Upper lobe of left lung (tissue), 4 donors: ENCODE measurements at regions not wholly inside any gene's neighbourhood (a gene's known extent, or its start where the extent isn't known, plus 50 kb on each side); places are given as distances from the start of the nearest gene placed in this dataset.

Experiments used
- CTCF ChIP-seq, 6 experiments: fragments of 450-650 bp in 4 of 6; fragments of 200-600 bp in 2 of 6; sonication (generic) in 2 of 6; IDR thresholded peaks; one replicate each; pipeline ENCODE4 v1.5.1; 2016 to 2019; ENCODE audit warnings: antibody characterized with exemption in 6 of 6
- EP300 ChIP-seq, 4 donors: sonication (generic); formaldehyde crosslinking; IDR thresholded peaks; one replicate each; pipeline ENCODE4 v1.5.1; 2017; ENCODE audit warnings: antibody characterized with exemption in 4 of 4, control low read depth in 2 of 4

GRCh38 chr7:26567266-26567665, 275.6 kb downstream of the SNX10 start:
- no peak for TF ChIP-seq CTCF (IDR thresholded peaks at IDR 0.05)
- TF ChIP-seq EP300 (IDR thresholded peaks at IDR 0.05), result no peak
